B cell (primary cell): ENCODE measurements at regions not wholly inside any gene's neighbourhood (a gene's known extent, or its start where the extent isn't known, plus 50 kb on each side); places are given as distances from the start of the nearest gene placed in this dataset.

Source experiments
- ATAC-seq: fragments of 200-7000 bp; cut with Tn5 transposase; one replicate; pipeline ENCODE4 v1.10.0; 2021; ENCODE audit warnings: low read depth, mild to moderate bottlenecking, moderate number of reproducible peaks, moderate library complexity
- CTCF ChIA-PET: fragments of 350-600 bp; sonication (Branson Sonifier 250); formaldehyde crosslinking; loops from one replicate; lab custom pipeline; 2021; ENCODE audit warnings: antibody characterized with exemption, inconsistent platforms; lab: Charles Lee
- POLR2A ChIA-PET: fragments of 350-600 bp; sonication (Branson Sonifier 250); formaldehyde crosslinking; loops from one replicate; lab custom pipeline; 2021; ENCODE audit warnings: antibody characterized with exemption; lab: Charles Lee
- DNase-seq: peaks from one replicate; pipeline ENCODE4 v3.0.0; 2013
- H2AFZ ChIP-seq: 2 replicates; pipeline ENCODE4 v1.6.1; 2012; ENCODE audit warnings: mild to moderate bottlenecking, low read depth, low read length; ENCODE audit not compliant: insufficient read depth, poor library complexity, severe bottlenecking
- H3K27ac ChIP-seq, 2 donors: 1 replicate in 1 of 2; 2 replicates in 1 of 2; pipeline ENCODE4 v1.5.1; 2012 to 2013; ENCODE audit warnings: low read length in 2 of 2, mild to moderate bottlenecking in 2 of 2, moderate library complexity in 1 of 2
- H3K27me3 ChIP-seq, 4 experiments: fragments of 200-600 bp in 1 of 4; sonication (generic) in 1 of 4; replicated peaks in 1 of 4; 1 replicate in 2 of 4; 2 replicates in 2 of 4; pipeline versions ENCODE4 v1.6.1 to v1.7.0; 2013 to 2016; ENCODE audit warnings: low read length in 3 of 4, mild to moderate bottlenecking in 2 of 4, mixed read lengths in 1 of 4, moderate library complexity in 1 of 4; ENCODE audit not compliant: insufficient read depth in 4 of 4, control insufficient read depth in 3 of 4; ENCODE audit errors: control extremely low read depth in 1 of 4
- H3K36me3 ChIP-seq, 2 experiments: replicated peaks in 1 of 2; 1 replicate in 1 of 2; 2 replicates in 1 of 2; pipeline versions ENCODE4 v1.6.1 to v1.7.1; 2013; ENCODE audit warnings: low read length in 1 of 2; ENCODE audit not compliant: insufficient read depth in 2 of 2, control insufficient read depth in 1 of 2; ENCODE audit errors: control extremely low read depth in 1 of 2, extremely low read depth in 1 of 2
- H3K4me1 ChIP-seq, 2 donors: fragments of 200-600 bp in 1 of 2; sonication (generic) in 1 of 2; 1 replicate in 1 of 2; 2 replicates in 1 of 2; pipeline versions ENCODE4 v1.5.1 to v1.6.1; 2013 to 2017; ENCODE audit warnings: low read length in 2 of 2; ENCODE audit not compliant: control insufficient read depth in 2 of 2, insufficient read depth in 2 of 2
- H3K4me2 ChIP-seq: replicated peaks from 2 replicates; pipeline ENCODE3; 2012; ENCODE audit warnings: mild to moderate bottlenecking, low read depth, low read length; ENCODE audit not compliant: poor library complexity, severe bottlenecking
- H3K4me3 ChIP-seq, 5 experiments: fragments of 200-600 bp in 1 of 5; sonication (generic) in 1 of 5; 1 replicate in 3 of 5; 2 replicates in 2 of 5; pipeline versions ENCODE4 v1.5.1 to v1.7.0; 2011 to 2016; ENCODE audit warnings: low read length in 4 of 5, mild to moderate bottlenecking in 4 of 5, low read depth in 2 of 5, control low read depth in 1 of 5, moderate library complexity in 1 of 5; ENCODE audit not compliant: insufficient read depth in 1 of 5; ENCODE audit errors: control extremely low read depth in 1 of 5, extremely low read depth in 1 of 5
- H3K79me2 ChIP-seq: fragments of 200-600 bp; sonication (generic); one replicate; pipeline ENCODE4 v1.6.0; 2016; ENCODE audit warnings: low read length; ENCODE audit not compliant: control insufficient read depth, insufficient read depth
- H3K9ac ChIP-seq: fragments of 200-600 bp; sonication (generic); 2 replicates; pipeline ENCODE4 v1.6.1; 2017; ENCODE audit warnings: mild to moderate bottlenecking, low read length, moderate library complexity
- H3K9me3 ChIP-seq, 3 donors: one replicate each; pipeline versions ENCODE4 v1.6.1 to v1.7.1; 2013; ENCODE audit warnings: low read length in 2 of 3; ENCODE audit not compliant: control insufficient read depth in 2 of 3, insufficient read depth in 1 of 3; ENCODE audit errors: control extremely low read depth in 1 of 3
- H4K20me1 ChIP-seq: 2 replicates; pipeline ENCODE4 v1.6.0; 2012; ENCODE audit warnings: mild to moderate bottlenecking, low read length; ENCODE audit not compliant: insufficient read depth, control insufficient read depth, poor library complexity, severe bottlenecking
- H3K27ac Mint-ChIP-seq: one replicate; pipeline ENCODE4 v1.8.0; 2021; ENCODE audit warnings: mixed read lengths
- H3K27me3 Mint-ChIP-seq: one replicate; pipeline ENCODE4 v1.8.0; 2021; ENCODE audit warnings: mixed read lengths
- H3K4me1 Mint-ChIP-seq: one replicate; pipeline ENCODE4 v1.8.0; 2021; ENCODE audit warnings: mixed read lengths
- H3K4me3 Mint-ChIP-seq: one replicate; pipeline ENCODE4 v1.8.0; 2021; ENCODE audit warnings: mixed read lengths
- H3K9me3 Mint-ChIP-seq: one replicate; pipeline ENCODE4 v1.8.0; 2022; ENCODE audit warnings: mixed read lengths; ENCODE audit not compliant: insufficient read depth
- CTCF ChIP-seq: fragments of 200-600 bp; IDR thresholded peaks from one replicate; pipeline ENCODE4 v1.8.0; 2022; ENCODE audit warnings: antibody characterized with exemption, mild to moderate bottlenecking
- EZH2 ChIP-seq: IDR thresholded peaks from 2 replicates; pipeline ENCODE4 v1.6.1; 2012; ENCODE audit warnings: borderline replicate concordance, low read depth, mild to moderate bottlenecking, moderate library complexity, low read length; ENCODE audit not compliant: insufficient read depth, poor library complexity, severe bottlenecking
- WGBS: methylation state at CpG from one replicate; pipeline ENCODE4 v1.1.5; 2013; ENCODE audit warnings: missing lambda C conversion rate; ENCODE audit not compliant: insufficient coverage; 5-methylcytosine and 5-hydroxymethylcytosine counted together
- intact Hi-C: fragments of 100-400 bp; cut with micrococcal nuclease; formaldehyde crosslinking; loops from one replicate; pipeline ENCODE4 v1.10.0; 2022

- Histone ChIP-seq H3K36me3 (no peaks in the 10 kb centered on the region), H2AFZ (no peak overlapping the region), H3K9me3 (peaks cover 1 to 7% (median 4%) of the 10 kb centered on the region in 3 donors), H3K4me1 (peaks cover 0 to 7% of the 10 kb centered on the region in 2 donors), H3K79me2 (no peaks in the 10 kb centered on the region), H3K4me3 (no peak overlapping the region), H3K27ac (no peak overlapping the region), H3K4me2 (no peak overlapping the region), H3K9ac (no peak overlapping the region), H4K20me1 (no peaks in the 10 kb centered on the region), H3K27me3 (peaks cover 0 to 6% (median 3%) of the 10 kb centered on the region in 4 experiments)
- WGBS: 83% methylated on average over 1 of the region's 3 CpGs
- no peaks in the 10 kb centered on the region for H3K9me3 Mint-ChIP-seq
- TF ChIP-seq EZH2: no peak
- no peak for TF ChIP-seq CTCF
- peaks cover 14% of the 10 kb centered on the region for H3K27me3 Mint-ChIP-seq
- no peak for ATAC-seq
- CTCF ChIA-PET: interaction anchor here (0.6 kb wide), 1 partner anchor 273 kb away, joined by 3 read pairs; no protein-coding TSS in a partner anchor
- intact Hi-C loops: no loop called here
- no peak overlapping the region for H3K4me3 Mint-ChIP-seq
- no peak for DNase-seq
- no peak overlapping the region for H3K27ac Mint-ChIP-seq
- POLR2A ChIA-PET: no interaction called here
- peaks cover 12% of the 10 kb centered on the region for H3K4me1 Mint-ChIP-seq
Observed at GRCh38 chr12:95393191-95393790, 80.7 kb upstream of the METAP2 start.

GRCh38 chr12:95395696-95396095 is 78.3 kb upstream of the METAP2 start:
- no peak for DNase-seq
- Mint-ChIP-seq H3K9me3 (no peaks in the 10 kb centered on the region), H3K27me3 (peaks cover 22% of the 10 kb centered on the region), H3K27ac (no peak overlapping the region), H3K4me1 (peaks cover 6% of the 10 kb centered on the region), H3K4me3 (no peak overlapping the region)
- no peak for TF ChIP-seq CTCF
- no peak for TF ChIP-seq EZH2
- H3K27me3 ChIP-seq: peaks cover 0 to 7% (median 3%) of the 10 kb centered on the region in 4 experiments
- no peak overlapping the region for H2AFZ ChIP-seq
- H4K20me1 ChIP-seq: no peaks in the 10 kb centered on the region
- no peak overlapping the region for H3K27ac ChIP-seq
- ATAC-seq: no peak
- H3K79me2 ChIP-seq: no peaks in the 10 kb centered on the region
- peaks cover 0 to 3% of the 10 kb centered on the region in 2 donors for H3K4me1 ChIP-seq
- H3K9me3 ChIP-seq: peaks cover 1 to 7% (median 4%) of the 10 kb centered on the region in 3 donors
- H3K9ac ChIP-seq: no peak overlapping the region
- H3K4me2 ChIP-seq: no peak overlapping the region
- WGBS: 20% methylated on average over 1 of the region's 1 CpG
- intact Hi-C loops: no loop called here
- ChIA-PET POLR2A (no interaction called here), CTCF (no interaction called here)
- no peak overlapping the region for H3K4me3 ChIP-seq
- H3K36me3 ChIP-seq: no peaks in the 10 kb centered on the region
